ENCODE measurements at regions not wholly inside any gene's neighbourhood (a gene's known extent, or its start where the extent isn't known, plus 50 kb on each side); places are given as distances from the start of the nearest gene placed in this dataset.
"Not testable (repeated sequence)": the region's sequence is repeated elsewhere in the genome, so short reads cannot be mapped to it uniquely, and the experiment has no call there.

DNA sequence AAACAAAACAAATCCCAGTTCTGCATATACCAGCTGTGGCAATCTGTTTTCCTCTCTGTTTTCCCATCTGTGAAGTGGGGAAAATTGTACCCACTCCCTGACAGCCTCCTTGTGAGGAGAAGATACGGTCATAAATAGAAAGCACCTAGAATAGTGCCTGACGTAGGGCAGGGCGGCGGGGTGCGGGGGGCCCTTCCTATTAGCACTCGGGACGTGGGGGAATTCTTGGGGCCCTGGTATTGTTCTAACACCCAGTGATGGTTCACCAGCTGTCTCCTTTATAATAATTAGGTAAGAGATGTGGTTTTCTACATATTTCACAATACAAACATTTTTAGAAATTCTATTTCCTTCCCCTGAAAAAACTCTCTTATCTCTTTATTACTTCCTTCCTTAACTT, 93.4 kb downstream of the NSUN5 start:
- H3K4me3 ChIP-seq (ENCODE audit: low read depth in 1 of 3, low read length in 3 of 3); H3K36me3 ChIP-seq (ENCODE audit: control insufficient read depth in 3 of 3, insufficient read depth in 2 of 3, low read depth in 1 of 3, low read length in 3 of 3); DNase-seq; FAIRE-seq; H3K27me3 ChIP-seq (ENCODE audit: control insufficient read depth in 3 of 3, insufficient read depth in 3 of 3, low read length in 3 of 3); H3K4me1 ChIP-seq (ENCODE audit: control insufficient read depth in 3 of 3, insufficient read depth in 2 of 3, low read depth in 1 of 3, low read length in 2 of 3); H3K9me3 ChIP-seq (ENCODE audit: control insufficient read depth in 2 of 2, insufficient read depth in 1 of 2, low read depth in 1 of 2, low read length in 1 of 2); H3K27ac ChIP-seq (ENCODE audit: low read depth in 1 of 3, low read length in 2 of 3): not testable (repeated sequence)
- no CpG with 5 or more reads among the region's 7 CpGs for WGBS, 3 donors

DNA sequence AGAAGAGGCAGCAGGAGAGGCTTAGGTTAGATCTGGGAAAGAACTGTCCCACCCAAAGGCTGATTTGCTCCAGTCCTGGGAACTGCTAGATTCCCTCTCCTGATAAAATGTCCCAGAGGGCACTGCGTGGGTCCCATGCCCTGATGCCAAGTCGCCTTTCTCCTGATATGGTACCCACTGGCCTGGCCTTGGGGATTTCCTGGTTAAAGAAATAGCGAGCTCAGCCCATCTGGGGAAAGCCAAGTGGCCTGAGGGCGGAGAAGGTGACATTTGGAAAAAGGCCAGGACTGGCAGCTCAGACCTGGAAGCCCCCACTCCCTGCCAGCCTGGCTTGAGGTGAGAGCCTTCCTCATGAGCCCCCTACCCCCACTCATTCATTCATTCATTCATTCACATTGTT, 94.2 kb downstream of the NSUN5 start:
- not testable (repeated sequence) for FAIRE-seq; H3K27me3 ChIP-seq (ENCODE audit: control insufficient read depth in 3 of 3, insufficient read depth in 3 of 3, low read length in 3 of 3); H3K4me1 ChIP-seq (ENCODE audit: control insufficient read depth in 3 of 3, insufficient read depth in 2 of 3, low read depth in 1 of 3, low read length in 2 of 3); H3K36me3 ChIP-seq (ENCODE audit: control insufficient read depth in 3 of 3, insufficient read depth in 2 of 3, low read depth in 1 of 3, low read length in 3 of 3); H3K27ac ChIP-seq (ENCODE audit: low read depth in 1 of 3, low read length in 2 of 3); H3K4me3 ChIP-seq (ENCODE audit: low read depth in 1 of 3, low read length in 3 of 3); H3K9me3 ChIP-seq (ENCODE audit: control insufficient read depth in 2 of 2, insufficient read depth in 1 of 2, low read depth in 1 of 2, low read length in 1 of 2)
- peak in 1 of 2 donors; percentile 0 for DNase-seq
- WGBS, 3 donors = 36 to 62% (median 58%) methylated on average over 4 of the region's 4 CpGs

DNA sequence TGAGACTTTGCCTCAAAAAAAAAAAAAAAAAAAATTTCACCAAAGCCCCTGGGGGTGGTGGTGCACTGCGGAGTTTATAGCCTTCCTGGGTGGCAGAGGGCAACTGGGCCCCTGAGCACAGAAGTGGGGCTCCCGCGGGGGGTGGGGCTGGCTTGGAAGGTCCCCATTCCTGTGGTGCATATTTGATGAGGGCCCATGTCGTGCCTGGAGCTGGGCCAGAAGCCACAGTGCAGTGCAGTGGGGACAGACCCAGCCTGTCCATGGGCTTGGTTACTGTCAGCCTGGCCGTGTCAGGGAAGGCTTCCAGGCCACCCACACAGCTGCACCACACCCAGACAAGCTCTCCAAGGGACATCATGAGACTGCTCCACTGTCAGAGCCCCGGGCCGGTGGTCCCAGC, 95.5 kb downstream of the NSUN5 start:
- not testable (repeated sequence) for FAIRE-seq; DNase-seq; H3K9me3 ChIP-seq (ENCODE audit: control insufficient read depth in 2 of 2, insufficient read depth in 1 of 2, low read depth in 1 of 2, low read length in 1 of 2); H3K4me3 ChIP-seq (ENCODE audit: low read depth in 1 of 3, low read length in 3 of 3); H3K27me3 ChIP-seq (ENCODE audit: control insufficient read depth in 3 of 3, insufficient read depth in 3 of 3, low read length in 3 of 3); H3K4me1 ChIP-seq (ENCODE audit: control insufficient read depth in 3 of 3, insufficient read depth in 2 of 3, low read depth in 1 of 3, low read length in 2 of 3); H3K36me3 ChIP-seq (ENCODE audit: control insufficient read depth in 3 of 3, insufficient read depth in 2 of 3, low read depth in 1 of 3, low read length in 3 of 3); H3K27ac ChIP-seq (ENCODE audit: low read depth in 1 of 3, low read length in 2 of 3)
- WGBS, 3 donors = 37 to 45% (median 41%) methylated on average over 3 to 4 of the region's 7 CpGs

DNA sequence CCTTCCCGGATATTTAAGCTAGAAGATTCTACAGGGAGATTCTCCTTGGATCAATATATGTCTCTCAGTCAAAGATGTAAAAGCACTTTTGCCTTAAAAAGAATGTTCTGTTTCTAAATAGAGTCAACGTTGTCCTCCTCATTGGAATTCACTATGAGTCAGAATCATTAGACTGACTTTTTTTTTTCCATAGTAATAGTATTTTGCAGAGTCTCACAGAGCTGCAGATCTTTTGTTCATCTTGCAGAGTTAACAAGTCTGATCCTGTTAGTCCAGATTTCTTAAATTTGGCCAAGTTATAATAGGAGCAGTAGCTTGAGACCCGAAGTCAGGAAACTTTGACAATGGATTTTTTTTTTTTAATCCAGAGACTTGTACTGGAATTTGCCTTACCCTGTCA, 103.0 kb downstream of the NSUN5 start:
- WGBS, 3 donors = 67 to 79% (median 68%) methylated on average over 1 of the region's 3 CpGs

DNA sequence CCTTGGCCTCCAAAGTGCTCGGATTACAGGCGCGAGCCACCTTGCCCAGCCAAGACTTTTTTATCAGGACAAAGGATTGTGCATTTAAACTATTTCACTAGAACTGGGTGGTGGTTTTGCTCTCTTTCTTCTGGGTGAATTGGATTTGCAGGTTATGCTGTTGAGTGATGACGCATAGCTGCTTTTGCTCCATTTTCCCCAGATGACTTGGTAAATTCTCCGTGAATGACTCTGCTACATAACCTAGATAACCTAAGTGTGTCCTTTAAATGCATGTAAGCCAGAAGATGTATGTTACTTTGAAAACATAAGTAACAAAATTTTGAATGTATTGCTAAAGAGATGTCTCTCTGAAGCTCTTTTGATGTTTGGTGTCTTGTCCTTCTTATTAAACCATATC, 103.7 kb downstream of the NSUN5 start:
- H3K27me3 ChIP-seq (ENCODE audit: control insufficient read depth in 3 of 3, insufficient read depth in 3 of 3, low read length in 3 of 3); DNase-seq; H3K36me3 ChIP-seq (ENCODE audit: control insufficient read depth in 3 of 3, insufficient read depth in 2 of 3, low read depth in 1 of 3, low read length in 3 of 3); H3K4me1 ChIP-seq (ENCODE audit: control insufficient read depth in 3 of 3, insufficient read depth in 2 of 3, low read depth in 1 of 3, low read length in 2 of 3); H3K9me3 ChIP-seq (ENCODE audit: control insufficient read depth in 2 of 2, insufficient read depth in 1 of 2, low read depth in 1 of 2, low read length in 1 of 2); H3K4me3 ChIP-seq (ENCODE audit: low read depth in 1 of 3, low read length in 3 of 3); FAIRE-seq; H3K27ac ChIP-seq (ENCODE audit: low read depth in 1 of 3, low read length in 2 of 3): not testable (repeated sequence)
- WGBS, 3 donors = 94 to 97% (median 97%) methylated on average over 2 to 5 of the region's 5 CpGs

More for the DNA sequence above, 103.0 kb downstream of the NSUN5 start:
- not testable (repeated sequence) for H3K9me3 ChIP-seq (ENCODE audit: control insufficient read depth in 2 of 2, insufficient read depth in 1 of 2, low read depth in 1 of 2, low read length in 1 of 2); FAIRE-seq; DNase-seq; H3K27me3 ChIP-seq (ENCODE audit: control insufficient read depth in 3 of 3, insufficient read depth in 3 of 3, low read length in 3 of 3); H3K36me3 ChIP-seq (ENCODE audit: control insufficient read depth in 3 of 3, insufficient read depth in 2 of 3, low read depth in 1 of 3, low read length in 3 of 3); H3K4me3 ChIP-seq (ENCODE audit: low read depth in 1 of 3, low read length in 3 of 3); H3K27ac ChIP-seq (ENCODE audit: low read depth in 1 of 3, low read length in 2 of 3); H3K4me1 ChIP-seq (ENCODE audit: control insufficient read depth in 3 of 3, insufficient read depth in 2 of 3, low read depth in 1 of 3, low read length in 2 of 3)

DNA sequence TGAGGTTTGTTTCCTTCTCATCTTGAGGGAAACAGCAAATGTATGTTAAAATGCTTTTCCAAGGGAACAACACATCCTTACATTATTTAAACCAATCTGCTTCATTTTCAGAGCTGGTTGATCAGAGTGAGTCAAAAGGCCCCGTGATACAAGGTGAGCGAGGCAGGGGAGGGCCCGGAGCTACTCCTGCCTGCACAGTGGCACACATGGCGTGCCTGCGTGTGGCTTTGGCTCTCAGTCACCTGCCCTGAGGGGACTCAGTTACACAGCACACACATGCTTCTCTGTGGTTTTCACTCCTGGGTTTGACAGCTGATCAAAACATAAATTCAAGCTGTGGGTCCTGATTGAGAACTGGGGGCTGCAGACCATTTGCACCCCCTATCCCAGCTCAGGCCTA, 105.3 kb downstream of the NSUN5 start:
- H3K9me3 ChIP-seq (ENCODE audit: control insufficient read depth in 2 of 2, insufficient read depth in 1 of 2, low read depth in 1 of 2, low read length in 1 of 2); FAIRE-seq; H3K4me1 ChIP-seq (ENCODE audit: control insufficient read depth in 3 of 3, insufficient read depth in 2 of 3, low read depth in 1 of 3, low read length in 2 of 3); H3K4me3 ChIP-seq (ENCODE audit: low read depth in 1 of 3, low read length in 3 of 3); DNase-seq; H3K27me3 ChIP-seq (ENCODE audit: control insufficient read depth in 3 of 3, insufficient read depth in 3 of 3, low read length in 3 of 3); H3K36me3 ChIP-seq (ENCODE audit: control insufficient read depth in 3 of 3, insufficient read depth in 2 of 3, low read depth in 1 of 3, low read length in 3 of 3); H3K27ac ChIP-seq (ENCODE audit: low read depth in 1 of 3, low read length in 2 of 3): not testable (repeated sequence)
- WGBS, 3 donors = 95 to 99% (median 95%) methylated on average over 5 of the region's 5 CpGs

DNA sequence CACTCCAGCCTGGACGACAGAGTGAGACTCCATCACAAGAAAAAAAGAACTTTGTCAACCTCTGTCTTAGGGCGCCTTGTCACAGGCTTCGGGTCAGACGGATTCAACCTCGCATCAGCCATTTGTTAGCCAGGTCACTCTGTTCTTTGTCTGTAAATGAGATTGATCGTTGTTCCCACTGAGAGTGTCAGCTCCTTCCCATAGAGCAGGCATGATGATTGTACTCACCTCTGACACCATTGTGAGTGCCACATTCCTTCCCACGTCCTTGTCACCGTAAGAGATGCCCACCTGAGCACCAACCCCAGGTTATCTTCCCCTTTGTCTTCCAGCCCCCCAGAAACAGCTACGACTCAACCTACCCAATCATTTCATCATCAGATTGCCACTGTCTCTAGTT, 107.4 kb downstream of the NSUN5 start:
- not testable (repeated sequence) for H3K4me1 ChIP-seq (ENCODE audit: control insufficient read depth in 3 of 3, insufficient read depth in 2 of 3, low read depth in 1 of 3, low read length in 2 of 3); H3K36me3 ChIP-seq (ENCODE audit: control insufficient read depth in 3 of 3, insufficient read depth in 2 of 3, low read depth in 1 of 3, low read length in 3 of 3); H3K9me3 ChIP-seq (ENCODE audit: control insufficient read depth in 2 of 2, insufficient read depth in 1 of 2, low read depth in 1 of 2, low read length in 1 of 2); H3K27me3 ChIP-seq (ENCODE audit: control insufficient read depth in 3 of 3, insufficient read depth in 3 of 3, low read length in 3 of 3); DNase-seq; H3K27ac ChIP-seq (ENCODE audit: low read depth in 1 of 3, low read length in 2 of 3); H3K4me3 ChIP-seq (ENCODE audit: low read depth in 1 of 3, low read length in 3 of 3); FAIRE-seq
- 96 to 97% (median 96%) methylated on average over 8 of the region's 9 CpGs for WGBS, 3 donors

DNA sequence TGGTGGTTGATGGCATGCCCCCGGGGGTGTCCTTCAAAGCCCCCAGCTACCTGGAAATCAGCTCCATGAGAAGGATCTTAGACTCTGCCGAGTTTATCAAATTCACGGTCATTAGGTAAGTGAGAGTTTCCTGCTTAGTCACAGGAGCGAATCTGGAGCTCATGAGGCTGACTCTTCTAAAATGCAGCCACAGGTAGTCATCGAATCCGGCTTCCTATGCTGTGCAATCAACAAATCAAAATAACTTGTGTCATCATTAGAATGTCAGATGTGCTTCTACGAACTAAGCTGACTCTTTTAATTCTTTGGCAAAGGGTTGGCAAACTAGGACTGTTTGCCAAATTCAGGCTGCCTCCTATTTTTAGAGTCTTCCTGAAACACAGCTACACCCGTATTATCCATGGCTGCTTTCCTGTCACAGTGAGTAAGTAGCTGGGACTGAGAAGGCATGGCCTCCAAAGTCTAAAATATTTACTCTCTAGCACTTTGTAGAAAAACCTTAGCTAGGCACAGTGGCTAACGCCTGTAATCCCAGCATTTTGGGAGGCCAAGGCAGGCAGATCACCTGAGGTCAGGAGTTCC, 108.0 kb downstream of the NSUN5 start:
- H3K4me1 ChIP-seq (ENCODE audit: control insufficient read depth in 3 of 3, insufficient read depth in 2 of 3, low read depth in 1 of 3, low read length in 2 of 3); H3K27ac ChIP-seq (ENCODE audit: low read depth in 1 of 3, low read length in 2 of 3); FAIRE-seq; DNase-seq; H3K4me3 ChIP-seq (ENCODE audit: low read depth in 1 of 3, low read length in 3 of 3); H3K9me3 ChIP-seq (ENCODE audit: control insufficient read depth in 2 of 2, insufficient read depth in 1 of 2, low read depth in 1 of 2, low read length in 1 of 2); H3K27me3 ChIP-seq (ENCODE audit: control insufficient read depth in 3 of 3, insufficient read depth in 3 of 3, low read length in 3 of 3); H3K36me3 ChIP-seq (ENCODE audit: control insufficient read depth in 3 of 3, insufficient read depth in 2 of 3, low read depth in 1 of 3, low read length in 3 of 3): not testable (repeated sequence)
- WGBS, 3 donors = no CpG with 5 or more reads among the region's 9 CpGs

DNA sequence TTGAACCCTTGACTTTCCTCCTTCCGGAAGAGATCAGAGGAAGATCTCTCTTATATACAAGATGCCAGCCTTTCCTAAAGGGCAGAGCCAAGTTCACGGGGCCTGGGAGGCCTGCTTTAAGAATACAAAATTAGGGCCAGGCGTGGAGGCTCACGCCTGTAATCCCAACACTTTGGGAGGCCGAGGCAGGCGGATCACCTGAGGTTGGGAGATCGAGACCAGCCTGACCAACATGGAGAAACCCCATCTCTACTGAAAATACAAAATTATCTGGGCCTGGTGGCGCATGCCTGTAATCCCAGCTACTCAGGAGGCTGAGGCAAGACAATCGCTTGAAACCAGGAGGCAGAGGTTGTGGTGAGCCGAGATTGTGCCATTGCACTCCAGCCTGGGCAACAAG, 108.2 kb upstream of the SPDYE9 start:
- H3K4me3 ChIP-seq (ENCODE audit: low read depth in 1 of 3, low read length in 3 of 3); H3K27ac ChIP-seq (ENCODE audit: low read depth in 1 of 3, low read length in 2 of 3); H3K36me3 ChIP-seq (ENCODE audit: control insufficient read depth in 3 of 3, insufficient read depth in 2 of 3, low read depth in 1 of 3, low read length in 3 of 3); H3K4me1 ChIP-seq (ENCODE audit: control insufficient read depth in 3 of 3, insufficient read depth in 2 of 3, low read depth in 1 of 3, low read length in 2 of 3); DNase-seq; FAIRE-seq; H3K27me3 ChIP-seq (ENCODE audit: control insufficient read depth in 3 of 3, insufficient read depth in 3 of 3, low read length in 3 of 3); H3K9me3 ChIP-seq (ENCODE audit: control insufficient read depth in 2 of 2, insufficient read depth in 1 of 2, low read depth in 1 of 2, low read length in 1 of 2): not testable (repeated sequence)
- WGBS, 3 donors = 94 to 100% (median 96%) methylated on average over 5 to 9 of the region's 10 CpGs
